ENCODE measurements at regions not wholly inside any gene's neighbourhood (a gene's known extent, or its start where the extent isn't known, plus 50 kb on each side); places are given as distances from the start of the nearest gene placed in this dataset.

GRCh38 chr15:37824717-37825382, 109.6 kb upstream of the TMCO5A start:
- no peak for DNase-seq
- Mint-ChIP-seq H3K4me1 (peaks cover 5 to 7% of the 10 kb centered on the region in 2 experiments; a peak in 2 of 4 replicates), H3K4me3 (no peak overlapping the region), H3K27me3 (ENCODE audit: low read depth) (no peaks in the 10 kb centered on the region), H3K9me3 (no peaks in the 10 kb centered on the region), H3K27ac (peak overlapping the region in 1 of 3 experiments; percentile 63; a peak in 1 of 7 replicates), H3K36me3 (ENCODE audit: insufficient read depth in 1 of 3, low read depth in 3 of 3) (no peaks in the 10 kb centered on the region)
- Histone ChIP-seq H3K4me2 (ENCODE audit: insufficient read depth, insufficient read length, low read length) (no peak overlapping the region), H3K79me1 (ENCODE audit: insufficient read depth, low read depth, low read length, poor library complexity, severe bottlenecking) (no peaks in the 10 kb centered on the region), H2AFZ (ENCODE audit: low read length) (no peak overlapping the region), H3K4me1 (ENCODE audit: insufficient read depth, low read length) (no peaks in the 10 kb centered on the region), H3K9me3 (ENCODE audit: control insufficient read depth, low read depth, low read length) (no peaks in the 10 kb centered on the region), H2BK20ac (ENCODE audit: low read depth, low read length, poor library complexity, severe bottlenecking) (no peak overlapping the region), H3K14ac (ENCODE audit: insufficient read depth, low read length) (no peak overlapping the region), H2BK12ac (ENCODE audit: insufficient read length, low read depth, low read length) (no peak overlapping the region), H3K27me3 (ENCODE audit: insufficient read depth, low read length) (no peaks in the 10 kb centered on the region), H3K9ac (ENCODE audit: extremely low read depth, insufficient read length, low read length) (no peak overlapping the region), H3K56ac (ENCODE audit: insufficient read length, low read depth, low read length) (no peak overlapping the region), H2BK120ac (ENCODE audit: low read depth, low read length, poor library complexity, severe bottlenecking) (no peak overlapping the region), H4K20me1 (ENCODE audit: control insufficient read depth, insufficient read depth, insufficient read length) (no peaks in the 10 kb centered on the region), H3K4ac (ENCODE audit: low read depth, low read length) (no peak overlapping the region), H4K5ac (ENCODE audit: insufficient read length, low read depth, low read length) (no peak overlapping the region), H3K27ac (ENCODE audit: insufficient read length, low read depth, low read length) (no peak overlapping the region), H2AK5ac (ENCODE audit: insufficient read length, low read length) (no peak overlapping the region), H4K8ac (replicated peaks; ENCODE audit: insufficient read length, low read depth, low read length) (no peak overlapping the region), H3K79me2 (ENCODE audit: insufficient read depth, low read length) (no peaks in the 10 kb centered on the region), H4K91ac (ENCODE audit: insufficient read length, low read depth, low read length) (no peak overlapping the region), H3K18ac (ENCODE audit: insufficient read length, low read depth, low read length) (no peak overlapping the region), H3T11ph (ENCODE audit: low read length) (no peak overlapping the region), H2BK5ac (ENCODE audit: insufficient read length, low read length) (no peak overlapping the region), H2BK15ac (ENCODE audit: low read depth, low read length) (no peak overlapping the region), H3K23me2 (ENCODE audit: insufficient read length, low read depth, low read length, poor library complexity, severe bottlenecking) (no peaks in the 10 kb centered on the region), H3K23ac (ENCODE audit: insufficient read length, low read depth, low read length) (no peak overlapping the region)
- WGBS (ENCODE audit: extremely low coverage, insufficient read length, low lambda C conversion rate), result no CpG with 5 or more reads among the region's 6 CpGs
- no peak for TF ChIP-seq CTCF (conservative IDR thresholded peaks at IDR 0.05)
